SJCRH30 (cell line): ENCODE measurements at regions not wholly inside any gene's neighbourhood (a gene's known extent, or its start where the extent isn't known, plus 50 kb on each side); places are given as distances from the start of the nearest gene placed in this dataset.
"Not testable (repeated sequence)": the region's sequence is repeated elsewhere in the genome, so short reads cannot be mapped to it uniquely, and the experiment has no call there.

Source experiments
- DNase-seq, 2 experiments: peaks; one replicate each; pipeline ENCODE4 v3.0.0-alpha.2; 2015 to 2020
- H3K27ac ChIP-seq: fragments of 250-450 bp; sonication (Bioruptor Pico); 2 replicates; pipeline ENCODE4 v1.5.1; 2020; ENCODE audit warnings: mild to moderate bottlenecking, moderate library complexity
- H3K27me3 ChIP-seq: fragments of 250-450 bp; sonication (Bioruptor Pico); 2 replicates; pipeline ENCODE4 v1.5.1; 2020; ENCODE audit warnings: mild to moderate bottlenecking, moderate library complexity
- H3K36me3 ChIP-seq: fragments of 250-450 bp; sonication (Bioruptor Pico); 2 replicates; pipeline ENCODE4 v1.5.1; 2020; ENCODE audit warnings: mild to moderate bottlenecking, moderate library complexity
- H3K4me1 ChIP-seq: fragments of 250-450 bp; sonication (Bioruptor Pico); 2 replicates; pipeline ENCODE4 v1.5.1; 2020; ENCODE audit warnings: mild to moderate bottlenecking, moderate library complexity
- H3K4me3 ChIP-seq: fragments of 250-450 bp; sonication (Bioruptor Pico); 2 replicates; pipeline ENCODE4 v1.5.1; 2020; ENCODE audit warnings: mild to moderate bottlenecking, moderate library complexity
- H3K9me3 ChIP-seq: fragments of 250-450 bp; sonication (Bioruptor Pico); replicated peaks from 2 replicates; pipeline ENCODE4 v1.5.1; 2020; ENCODE audit warnings: mild to moderate bottlenecking, moderate library complexity

DNA sequence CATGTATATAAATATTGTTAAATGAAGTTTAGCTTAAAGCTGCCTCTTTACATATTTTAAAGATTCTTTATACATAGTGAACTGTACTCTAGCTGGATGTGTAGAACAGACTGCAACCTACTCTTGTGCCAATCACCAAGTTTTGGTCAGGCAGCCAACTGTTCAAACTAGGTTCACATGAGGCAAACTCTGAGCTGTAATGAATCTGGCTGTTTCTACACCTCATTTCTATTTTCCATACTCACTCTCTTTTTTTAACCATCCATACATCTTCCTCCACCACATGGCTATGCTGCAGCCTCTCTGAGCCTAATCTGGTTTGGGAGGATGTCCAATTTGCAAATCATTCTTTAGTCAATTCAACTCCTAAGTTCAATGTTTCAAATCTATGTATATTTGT lies 974.8 kb downstream of the CNTNAP5 start:
- Histone ChIP-seq H3K27ac (no peak overlapping the region), H3K36me3 (no peaks in the 10 kb centered on the region), H3K4me3 (no peak overlapping the region), H3K9me3 (no peaks in the 10 kb centered on the region), H3K27me3 (no peaks in the 10 kb centered on the region), H3K4me1 (no peaks in the 10 kb centered on the region)
- DNase-seq = no peak

DNA sequence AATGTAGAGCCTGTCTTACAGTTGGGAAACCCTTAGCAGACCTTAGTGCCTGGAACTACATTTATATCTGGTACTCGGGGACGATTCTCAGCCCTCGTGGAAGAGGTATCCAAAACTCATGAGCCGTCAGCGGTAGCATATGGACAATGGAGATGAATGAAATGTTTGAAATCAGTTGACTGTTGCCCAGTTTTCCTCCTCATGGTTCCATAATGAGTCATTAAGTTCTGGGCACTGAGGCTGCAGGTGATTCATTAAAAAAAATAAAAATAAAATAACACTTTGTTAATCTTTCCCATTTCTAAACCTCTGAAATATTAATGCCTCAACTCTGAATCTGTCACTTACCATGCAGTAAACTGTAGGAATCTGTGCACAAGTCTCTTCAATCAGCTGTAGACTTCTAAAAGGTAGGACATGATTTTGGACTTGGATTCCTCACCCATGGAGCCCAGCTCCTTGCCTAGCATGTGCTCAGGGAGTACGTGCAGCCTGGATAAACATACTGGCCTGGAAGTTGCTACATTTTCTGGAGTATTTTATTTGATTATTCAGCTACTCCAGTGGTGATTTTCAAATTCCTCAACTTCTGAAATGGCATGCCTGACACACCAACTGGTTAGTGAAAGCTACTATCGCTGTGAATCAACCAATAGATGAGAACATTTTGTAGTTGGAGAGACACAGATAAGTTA lies 979.2 kb downstream of the CNTNAP5 start:
- Histone ChIP-seq H3K4me1 (no peaks in the 10 kb centered on the region), H3K27ac (no peak overlapping the region), H3K27me3 (no peaks in the 10 kb centered on the region), H3K4me3 (no peak overlapping the region), H3K36me3 (no peaks in the 10 kb centered on the region), H3K9me3 (no peaks in the 10 kb centered on the region)
- DNase-seq = no peak

DNA sequence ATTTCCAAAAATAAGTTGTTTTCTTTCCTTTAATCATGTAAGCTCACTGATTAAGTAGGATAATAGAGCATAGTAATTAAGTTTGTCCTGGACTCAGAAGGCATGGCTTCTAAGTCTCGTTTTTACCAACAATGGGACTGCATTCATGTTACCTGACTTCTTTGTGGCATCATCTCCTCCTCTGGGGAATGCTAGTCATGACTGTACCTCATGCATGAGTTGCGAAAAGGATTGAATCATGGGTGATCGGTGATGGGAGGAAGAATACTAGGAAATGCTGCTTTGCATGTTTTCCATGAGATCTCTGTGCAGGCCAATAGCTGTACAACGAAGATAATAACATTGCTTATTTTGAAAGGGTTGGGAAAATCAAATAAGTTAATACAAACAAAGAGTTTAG lies 981.6 kb downstream of the CNTNAP5 start:
- Histone ChIP-seq H3K27me3 (no peaks in the 10 kb centered on the region), H3K9me3 (no peaks in the 10 kb centered on the region), H3K4me1 (no peaks in the 10 kb centered on the region), H3K36me3 (no peaks in the 10 kb centered on the region), H3K4me3 (no peak overlapping the region), H3K27ac (no peak overlapping the region)
- no peak for DNase-seq

DNA sequence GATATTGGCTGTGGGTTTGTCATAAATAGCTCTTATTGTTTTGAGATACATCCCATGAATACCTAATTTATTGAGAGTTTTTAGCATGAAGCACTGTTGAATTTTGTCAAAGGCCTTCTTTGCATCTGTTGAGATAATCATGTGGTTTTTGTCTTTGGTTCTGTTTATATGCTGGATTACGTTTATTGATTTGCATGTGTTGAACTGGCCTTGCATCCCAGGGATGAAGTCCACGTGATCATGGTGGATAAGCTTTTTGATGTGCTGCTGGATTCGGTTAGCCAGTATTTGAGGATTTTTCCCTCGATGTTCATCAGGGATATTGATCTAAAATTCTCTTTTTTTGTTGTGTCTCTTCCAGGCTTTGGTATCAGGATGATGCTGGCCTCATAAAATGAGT lies 1003.6 kb downstream of the CNTNAP5 start:
- not testable (repeated sequence) for H3K4me3 ChIP-seq, DNase-seq, H3K27me3 ChIP-seq, H3K4me1 ChIP-seq, H3K27ac ChIP-seq, H3K9me3 ChIP-seq, H3K36me3 ChIP-seq

DNA sequence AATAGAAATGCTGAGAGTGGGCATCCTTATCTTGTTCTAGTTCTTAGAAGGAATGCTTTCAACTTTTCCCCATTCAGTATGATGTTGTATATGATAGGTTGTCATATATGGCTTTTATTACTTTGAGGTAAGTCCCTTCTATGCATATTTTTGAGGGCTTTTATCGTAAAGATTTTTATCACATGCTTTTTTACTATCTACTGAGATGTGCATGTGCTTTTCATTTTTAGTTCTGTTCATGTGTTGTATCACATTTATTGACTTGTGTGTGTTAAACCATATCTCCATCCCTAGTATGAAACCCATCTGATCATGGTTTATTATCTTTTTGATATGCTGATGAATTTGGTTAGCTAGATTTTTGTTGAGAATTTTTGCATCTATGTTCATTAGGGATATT lies 1008.8 kb downstream of the CNTNAP5 start:
- H3K36me3 ChIP-seq = no peaks in the 10 kb centered on the region
- DNase-seq = no peak
- no peak overlapping the region for H3K27ac ChIP-seq
- no peaks in the 10 kb centered on the region for H3K9me3 ChIP-seq
- H3K4me1 ChIP-seq = no peaks in the 10 kb centered on the region
- no peak overlapping the region for H3K4me3 ChIP-seq
- H3K27me3 ChIP-seq = no peaks in the 10 kb centered on the region

DNA sequence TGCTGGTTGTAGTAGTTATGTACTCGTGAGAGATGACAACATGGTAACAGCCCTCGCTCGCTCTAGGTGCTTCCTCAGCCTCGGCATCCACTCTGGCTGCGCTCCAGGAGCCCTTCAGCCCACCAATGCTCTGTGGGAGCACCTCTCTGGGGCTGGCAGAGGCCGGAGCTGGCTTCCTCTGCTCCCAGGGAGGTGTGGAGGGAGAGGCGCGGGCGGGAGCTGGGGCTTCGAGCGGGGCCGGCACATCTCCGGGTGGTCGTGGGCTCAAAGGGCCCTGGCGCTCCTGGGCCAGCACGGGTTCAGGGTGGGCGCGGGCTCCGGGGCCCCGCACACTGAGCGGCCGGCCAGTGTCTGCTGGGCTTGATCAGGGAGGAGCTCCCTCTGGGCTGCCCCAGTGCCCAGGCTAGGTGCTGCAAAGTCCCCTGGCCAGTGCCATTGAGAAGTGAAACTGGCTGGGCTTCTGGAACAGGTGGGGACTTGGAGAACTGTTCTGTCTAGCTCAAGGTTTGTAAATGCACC lies 1012.1 kb downstream of the CNTNAP5 start:
- Histone ChIP-seq H3K36me3 (no peaks in the 10 kb centered on the region), H3K4me1 (no peaks in the 10 kb centered on the region), H3K9me3 (no peaks in the 10 kb centered on the region), H3K27ac (no peak overlapping the region), H3K27me3 (no peaks in the 10 kb centered on the region), H3K4me3 (no peak overlapping the region)
- DNase-seq = no peak

DNA sequence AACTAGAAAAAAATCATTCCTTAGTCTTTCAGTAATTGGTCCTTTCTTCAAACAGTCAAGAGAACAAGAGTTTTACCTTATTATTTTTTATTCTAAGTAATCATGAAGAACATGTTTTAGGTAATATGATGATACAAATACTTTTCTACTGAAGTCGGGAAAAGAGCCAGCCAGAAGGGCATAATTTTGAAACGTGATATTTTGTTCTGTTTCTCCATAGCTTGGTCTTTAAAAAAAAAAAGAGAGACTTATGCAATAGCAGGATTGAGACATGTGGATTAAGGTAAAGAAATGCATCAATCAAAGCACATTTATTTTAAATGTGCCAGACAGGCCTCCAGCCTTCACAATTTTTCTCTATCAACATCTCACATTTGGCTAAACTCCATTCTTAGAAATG lies 1016.8 kb downstream of the CNTNAP5 start:
- H3K4me3 ChIP-seq = no peak overlapping the region
- H3K27me3 ChIP-seq = no peaks in the 10 kb centered on the region
- H3K36me3 ChIP-seq = no peaks in the 10 kb centered on the region
- no peaks in the 10 kb centered on the region for H3K4me1 ChIP-seq
- DNase-seq = no peak
- no peaks in the 10 kb centered on the region for H3K9me3 ChIP-seq
- no peak overlapping the region for H3K27ac ChIP-seq

DNA sequence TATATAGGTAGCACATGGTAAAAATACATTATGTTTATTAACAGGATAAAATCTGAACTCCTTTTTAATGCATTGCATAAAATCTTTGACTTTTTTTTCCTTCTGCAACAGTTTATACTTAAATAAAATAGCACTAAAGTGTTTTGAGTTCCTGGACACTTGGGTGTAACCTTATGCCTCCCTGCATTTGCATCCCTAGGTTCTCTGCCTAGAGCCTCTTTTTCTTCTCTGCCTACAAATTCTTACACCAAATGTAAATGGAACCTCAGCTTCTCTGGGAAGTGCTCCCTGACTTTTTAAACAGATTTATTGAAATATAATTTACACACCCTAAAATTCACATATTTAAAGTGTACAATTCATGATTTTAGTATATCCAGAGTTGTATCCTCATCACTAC lies 1017.6 kb downstream of the CNTNAP5 start:
- DNase-seq = no peak
- Histone ChIP-seq H3K36me3 (no peaks in the 10 kb centered on the region), H3K27me3 (no peaks in the 10 kb centered on the region), H3K27ac (no peak overlapping the region), H3K4me3 (no peak overlapping the region), H3K4me1 (no peaks in the 10 kb centered on the region), H3K9me3 (no peaks in the 10 kb centered on the region)

DNA sequence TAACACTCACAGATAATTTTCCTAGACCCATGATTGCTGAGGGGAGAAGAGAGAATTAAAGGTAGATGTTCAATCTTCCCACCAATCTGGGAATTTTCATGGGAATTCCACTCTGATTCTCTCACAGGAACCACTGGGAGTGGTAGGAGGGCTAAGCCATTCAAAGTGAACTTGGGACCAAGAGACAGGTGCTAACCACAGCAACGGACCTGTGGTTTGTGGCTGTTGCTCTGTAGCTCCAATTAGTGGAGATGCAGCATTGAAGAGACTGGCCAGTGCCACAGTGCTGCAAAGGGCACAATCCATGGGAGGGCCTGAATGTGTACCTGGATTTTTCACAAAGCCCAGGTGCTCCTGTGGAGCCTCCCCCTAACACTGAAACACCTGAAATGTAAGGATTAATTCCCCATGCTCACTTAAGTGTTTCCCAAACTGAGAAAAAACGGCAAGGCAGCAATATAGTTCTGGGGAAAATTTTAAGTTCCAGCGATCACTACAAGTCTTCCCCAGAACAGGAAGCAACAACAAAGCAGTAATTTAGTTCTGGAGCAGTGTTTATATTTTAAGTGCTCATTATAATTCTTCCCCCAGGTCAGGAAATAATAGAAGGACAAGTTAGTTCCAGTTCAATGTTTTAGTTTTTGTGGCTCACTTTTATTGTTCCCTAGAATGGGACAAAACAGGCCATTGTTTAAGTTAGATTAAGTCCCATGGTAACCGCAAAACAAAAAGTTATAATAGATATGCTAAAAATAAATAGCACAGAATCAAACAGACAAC lies 1045.8 kb downstream of the CNTNAP5 start:
- Histone ChIP-seq H3K4me3 (no peak overlapping the region), H3K27me3 (no peaks in the 10 kb centered on the region), H3K36me3 (no peaks in the 10 kb centered on the region), H3K4me1 (no peaks in the 10 kb centered on the region), H3K27ac (no peak overlapping the region), H3K9me3 (peaks cover 2% of the 10 kb centered on the region; the same call in 1 of the 2 replicates)
- peak; percentile 7 to 27 for DNase-seq

DNA sequence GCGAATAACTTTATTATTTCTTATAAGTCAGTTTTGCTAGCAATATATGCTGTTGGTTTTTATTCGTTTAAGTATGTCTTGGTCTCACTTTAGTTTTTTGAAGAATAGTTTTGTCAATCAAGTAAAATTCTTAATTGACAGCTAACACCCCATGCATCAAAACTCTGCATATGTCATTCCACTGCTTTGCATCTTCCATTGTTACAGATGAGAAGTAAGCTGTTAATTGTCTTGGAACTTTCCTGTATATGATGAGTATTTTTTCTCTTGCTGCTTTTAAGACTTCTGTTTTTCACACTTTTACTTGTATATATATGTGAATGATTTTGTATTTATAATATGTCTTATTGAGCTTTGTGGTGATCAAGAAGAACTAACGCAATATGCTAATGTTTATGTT lies 1048.4 kb downstream of the CNTNAP5 start:
- Histone ChIP-seq H3K4me3 (no peak overlapping the region), H3K4me1 (no peaks in the 10 kb centered on the region), H3K27me3 (no peaks in the 10 kb centered on the region), H3K27ac (no peak overlapping the region), H3K9me3 (peaks cover 2% of the 10 kb centered on the region; the same call in 1 of the 2 replicates), H3K36me3 (no peaks in the 10 kb centered on the region)
- DNase-seq = no peak

DNA sequence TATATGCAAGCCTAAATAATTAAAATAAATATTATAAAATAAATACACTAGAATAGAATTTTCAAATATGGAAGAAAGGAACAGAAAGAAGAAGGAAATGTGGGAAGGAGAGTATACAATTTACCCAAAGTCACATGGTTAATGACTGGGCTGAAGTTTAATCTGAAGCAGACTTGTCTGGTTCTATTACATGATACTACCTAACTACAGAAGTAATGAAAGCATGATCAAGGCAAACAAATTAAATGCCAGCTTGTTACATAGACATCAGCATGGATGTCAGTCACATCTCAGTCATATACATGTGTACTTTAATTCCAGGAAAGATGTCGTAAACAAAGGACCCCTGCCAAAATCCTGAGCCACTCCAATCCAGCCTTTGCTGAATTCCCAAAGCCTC lies 1060.8 kb downstream of the CNTNAP5 start:
- H3K27me3 ChIP-seq = no peaks in the 10 kb centered on the region
- no peak overlapping the region for H3K4me3 ChIP-seq
- H3K9me3 ChIP-seq = no peaks in the 10 kb centered on the region
- no peaks in the 10 kb centered on the region for H3K36me3 ChIP-seq
- H3K4me1 ChIP-seq = no peaks in the 10 kb centered on the region
- no peak for DNase-seq
- no peak overlapping the region for H3K27ac ChIP-seq

DNA sequence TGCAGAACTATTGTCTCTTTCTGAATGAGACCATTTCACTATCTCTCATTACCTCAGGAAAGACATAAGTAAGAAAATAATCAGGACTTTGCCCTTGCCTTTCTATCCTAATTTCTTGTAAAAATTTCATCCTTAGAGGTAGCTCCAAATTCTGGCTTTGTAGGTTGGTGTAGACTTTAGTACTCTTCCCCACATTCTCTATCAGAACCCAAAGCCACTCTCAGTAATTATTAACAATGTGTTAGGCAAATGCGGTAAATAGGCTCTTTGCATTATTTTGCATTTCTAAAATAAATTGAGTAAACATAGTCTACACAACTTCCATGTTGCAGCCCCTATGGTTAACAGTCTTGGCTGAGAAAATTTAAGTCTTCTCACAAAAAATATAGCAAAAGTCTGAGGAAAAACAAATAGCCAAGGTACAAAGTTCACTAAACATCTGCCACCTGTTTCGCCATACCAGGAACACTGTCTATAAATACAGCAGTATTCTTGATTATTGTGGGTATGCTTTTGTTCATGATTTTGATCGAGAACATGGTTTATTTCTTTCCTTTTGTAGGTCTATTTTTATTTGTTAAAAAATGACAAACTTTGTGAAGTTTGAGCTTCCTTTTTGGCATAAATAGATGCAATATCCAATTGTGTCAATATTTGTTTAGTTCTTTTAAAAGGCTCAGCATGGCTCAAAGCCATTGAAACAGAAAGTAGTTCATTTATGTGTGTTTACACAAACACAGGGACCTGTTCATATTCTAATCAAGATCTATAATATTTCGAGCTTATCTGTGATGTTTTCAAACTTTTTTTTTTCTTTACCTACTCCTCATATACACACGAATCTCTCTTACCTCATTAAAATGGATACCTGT lies 1061.5 kb downstream of the CNTNAP5 start:
- DNase-seq = no peak
- H3K9me3 ChIP-seq = no peaks in the 10 kb centered on the region
- H3K4me1 ChIP-seq = no peaks in the 10 kb centered on the region
- no peaks in the 10 kb centered on the region for H3K36me3 ChIP-seq
- no peak overlapping the region for H3K27ac ChIP-seq
- no peaks in the 10 kb centered on the region for H3K27me3 ChIP-seq
- H3K4me3 ChIP-seq = no peak overlapping the region

DNA sequence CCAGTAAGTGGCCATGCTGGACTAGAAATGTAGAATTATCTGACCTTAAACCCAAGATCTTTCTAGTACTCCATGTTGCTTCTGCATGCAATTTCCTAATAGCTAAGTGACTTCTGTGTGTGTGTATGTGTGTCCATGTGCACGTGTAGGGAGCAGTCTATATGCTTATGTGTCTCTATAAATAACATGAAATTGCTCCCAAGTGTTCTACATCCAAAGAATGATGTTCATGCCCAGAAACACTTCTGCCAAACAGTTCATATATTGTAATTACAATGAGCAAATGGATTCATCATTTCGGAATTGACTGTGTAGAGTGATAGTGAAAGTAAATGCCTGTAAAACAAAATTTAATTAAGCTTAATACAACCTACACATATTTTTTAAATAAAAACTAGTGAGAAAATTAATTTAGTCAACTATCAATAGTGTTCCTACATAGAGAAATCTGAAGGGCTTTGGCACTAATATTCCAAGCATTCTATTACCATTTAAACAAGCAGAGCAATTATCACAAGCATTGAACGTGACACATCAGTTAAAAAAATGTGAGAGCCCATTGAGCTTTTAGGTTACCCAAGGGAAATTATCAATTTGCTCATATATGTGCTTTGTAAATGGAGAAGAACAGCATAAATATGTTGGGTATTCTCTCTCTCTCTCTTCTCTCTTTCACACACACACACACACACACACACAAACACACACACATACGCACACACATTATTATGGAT lies 1067.4 kb downstream of the CNTNAP5 start:
- H3K36me3 ChIP-seq = no peaks in the 10 kb centered on the region
- no peak for DNase-seq
- no peak overlapping the region for H3K27ac ChIP-seq
- no peaks in the 10 kb centered on the region for H3K9me3 ChIP-seq
- H3K4me3 ChIP-seq = no peak overlapping the region
- no peaks in the 10 kb centered on the region for H3K27me3 ChIP-seq
- H3K4me1 ChIP-seq = no peaks in the 10 kb centered on the region

DNA sequence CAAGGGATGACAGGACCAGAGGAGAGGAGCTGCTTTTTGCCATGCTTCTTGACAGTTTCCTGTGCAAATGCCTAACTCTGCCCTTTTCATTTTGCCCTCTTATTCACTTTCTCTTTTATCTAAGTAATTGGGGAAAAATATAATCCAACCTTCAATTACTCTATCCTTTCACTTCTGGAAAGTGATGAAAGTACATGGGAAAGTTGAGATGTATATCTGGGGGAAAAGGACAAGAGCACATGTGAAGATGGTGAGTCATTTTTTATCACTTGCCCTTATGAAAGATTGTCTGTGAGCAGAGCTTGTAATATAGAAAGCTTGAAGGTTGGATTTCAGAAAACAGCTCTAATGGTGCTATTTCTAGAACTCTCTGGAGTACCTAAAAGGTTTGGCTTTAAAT lies 1070.7 kb downstream of the CNTNAP5 start:
- H3K4me1 ChIP-seq = no peaks in the 10 kb centered on the region
- H3K27me3 ChIP-seq = no peaks in the 10 kb centered on the region
- no peak for DNase-seq
- no peaks in the 10 kb centered on the region for H3K9me3 ChIP-seq
- H3K27ac ChIP-seq = no peak overlapping the region
- H3K36me3 ChIP-seq = no peaks in the 10 kb centered on the region
- H3K4me3 ChIP-seq = no peak overlapping the region
